ENCODE measurements at regions not wholly inside any gene's neighbourhood (a gene's known extent, or its start where the extent isn't known, plus 50 kb on each side); places are given as distances from the start of the nearest gene placed in this dataset.

DNA sequence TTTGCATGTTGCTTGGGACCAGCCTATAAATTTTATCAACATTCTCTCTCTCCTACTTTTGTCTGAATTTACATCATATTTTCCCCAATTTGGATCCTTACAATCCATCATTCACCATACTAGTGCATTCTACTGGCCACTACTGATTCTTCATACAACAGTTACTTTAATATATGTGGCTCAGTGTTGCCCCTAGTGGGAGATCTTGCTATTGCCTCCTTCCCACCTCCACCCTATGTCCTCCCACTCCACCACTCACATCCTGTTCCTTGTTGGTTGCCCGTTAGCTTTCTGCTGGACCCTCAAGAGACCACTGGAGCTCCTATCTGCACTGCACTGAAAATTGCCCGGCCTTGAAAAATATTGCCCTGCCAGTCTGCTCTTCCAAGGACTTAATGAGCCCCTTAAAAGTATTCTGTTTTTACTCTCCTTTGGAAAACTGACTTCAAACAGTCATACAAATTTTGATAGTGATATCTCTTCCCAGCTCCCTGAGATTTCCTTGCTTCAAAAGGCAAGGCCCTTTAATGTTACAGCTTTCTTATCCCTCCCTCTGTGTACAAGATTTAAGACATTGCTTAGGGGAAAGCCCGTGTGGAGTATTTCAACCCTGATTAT is 243.2 kb upstream of the TMEM229A start:
- no peak for DNase-seq (ENCODE audit: low spot score)
- in situ Hi-C loops (cut with MboI; ENCODE audit: low sequenced_read_pairs, unreplicated experiment): no loop called here
- TF ChIP-seq, protein P1, sequence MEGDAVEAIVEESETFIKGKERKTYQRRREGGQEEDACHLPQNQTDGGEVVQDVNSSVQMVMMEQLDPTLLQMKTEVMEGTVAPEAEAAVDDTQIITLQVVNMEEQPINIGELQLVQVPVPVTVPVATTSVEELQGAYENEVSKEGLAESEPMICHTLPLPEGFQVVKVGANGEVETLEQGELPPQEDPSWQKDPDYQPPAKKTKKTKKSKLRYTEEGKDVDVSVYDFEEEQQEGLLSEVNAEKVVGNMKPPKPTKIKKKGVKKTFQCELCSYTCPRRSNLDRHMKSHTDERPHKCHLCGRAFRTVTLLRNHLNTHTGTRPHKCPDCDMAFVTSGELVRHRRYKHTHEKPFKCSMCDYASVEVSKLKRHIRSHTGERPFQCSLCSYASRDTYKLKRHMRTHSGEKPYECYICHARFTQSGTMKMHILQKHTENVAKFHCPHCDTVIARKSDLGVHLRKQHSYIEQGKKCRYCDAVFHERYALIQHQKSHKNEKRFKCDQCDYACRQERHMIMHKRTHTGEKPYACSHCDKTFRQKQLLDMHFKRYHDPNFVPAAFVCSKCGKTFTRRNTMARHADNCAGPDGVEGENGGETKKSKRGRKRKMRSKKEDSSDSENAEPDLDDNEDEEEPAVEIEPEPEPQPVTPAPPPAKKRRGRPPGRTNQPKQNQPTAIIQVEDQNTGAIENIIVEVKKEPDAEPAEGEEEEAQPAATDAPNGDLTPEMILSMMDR (IDR thresholded peaks at IDR 0.05; ENCODE audit: borderline replicate concordance, control extremely low read depth, extremely low read depth, insufficient read depth, missing control alignments): peak; percentile 41

GRCh38 chr7:124275411-124275810 is 242.5 kb upstream of the TMEM229A start:
- TF ChIP-seq, protein P1 (IDR thresholded peaks at IDR 0.05; ENCODE audit: borderline replicate concordance, control extremely low read depth, extremely low read depth, insufficient read depth, missing control alignments): no peak
- in situ Hi-C loops (cut with MboI; ENCODE audit: low sequenced_read_pairs, unreplicated experiment): no loop called here
- DNase-seq (ENCODE audit: low spot score): no peak

- TF ChIP-seq, protein P1 (IDR thresholded peaks at IDR 0.05; ENCODE audit: borderline replicate concordance, control extremely low read depth, extremely low read depth, insufficient read depth, missing control alignments): no peak
- in situ Hi-C loops (cut with MboI; ENCODE audit: low sequenced_read_pairs, unreplicated experiment): no loop called here
- no peak for DNase-seq (ENCODE audit: low spot score)
Measured at GRCh38 chr7:124269774-124270173, 236.9 kb upstream of the TMEM229A start.

GRCh38 chr7:124267154-124267553 is 234.3 kb upstream of the TMEM229A start:
- in situ Hi-C loops (cut with MboI; ENCODE audit: low sequenced_read_pairs, unreplicated experiment): no loop called here
- TF ChIP-seq, protein P1 (IDR thresholded peaks at IDR 0.05; ENCODE audit: borderline replicate concordance, control extremely low read depth, extremely low read depth, insufficient read depth, missing control alignments): no peak
- no peak for DNase-seq (ENCODE audit: low spot score)

- TF ChIP-seq, protein P1 (IDR thresholded peaks at IDR 0.05; ENCODE audit: borderline replicate concordance, control extremely low read depth, extremely low read depth, insufficient read depth, missing control alignments): no peak
- in situ Hi-C loops (cut with MboI; ENCODE audit: low sequenced_read_pairs, unreplicated experiment): no loop called here
- DNase-seq (ENCODE audit: low spot score): peak; percentile 11
Measured at GRCh38 chr7:124263232-124263827, 230.5 kb upstream of the TMEM229A start.

- TF ChIP-seq, protein P1 (IDR thresholded peaks at IDR 0.05; ENCODE audit: borderline replicate concordance, control extremely low read depth, extremely low read depth, insufficient read depth, missing control alignments): no peak
- in situ Hi-C loops (cut with MboI; ENCODE audit: low sequenced_read_pairs, unreplicated experiment): no loop called here
- no peak for DNase-seq (ENCODE audit: low spot score)
Measured at GRCh38 chr7:124261710-124262109, 228.8 kb upstream of the TMEM229A start.

Measured in GM13976 (cell line).